GM06990 (cell line): ENCODE measurements at regions not wholly inside any gene's neighbourhood (a gene's known extent, or its start where the extent isn't known, plus 50 kb on each side); places are given as distances from the start of the nearest gene placed in this dataset.

Source experiments
- DNase-seq: peaks from one replicate; pipeline ENCODE4 v3.0.0-alpha.2; 2011; ENCODE audit not compliant: insufficient read length; ENCODE audit errors: extremely low read depth
- H3K27me3 ChIP-seq: replicated peaks from 2 replicates; pipeline ENCODE4 v1.6.0; 2011; ENCODE audit warnings: low read length; ENCODE audit not compliant: control insufficient read depth, insufficient read depth
- H3K36me3 ChIP-seq: 2 replicates; pipeline ENCODE4 v1.5.1; 2011; ENCODE audit warnings: low read length; ENCODE audit not compliant: control insufficient read depth, insufficient read depth
- H3K4me3 ChIP-seq: replicated peaks from 2 replicates; pipeline ENCODE4 v1.5.1; 2011; ENCODE audit warnings: low read depth, mild to moderate bottlenecking, control low read depth, low read length
- CTCF ChIP-seq: IDR thresholded peaks from 2 replicates; pipeline ENCODE4 v1.5.1; 2011; ENCODE audit warnings: low read length, control low read depth, mild to moderate bottlenecking, inconsistent platforms; ENCODE audit not compliant: insufficient read depth, poor library complexity, severe bottlenecking

GRCh38 chr4:82140422-82140821, 233.4 kb downstream of the HNRNPD start:
- DNase-seq = no peak
- no peak for TF ChIP-seq CTCF
- H3K4me3 ChIP-seq = no peak overlapping the region
- no peaks in the 10 kb centered on the region for H3K27me3 ChIP-seq
- H3K36me3 ChIP-seq = no peaks in the 10 kb centered on the region

GRCh38 chr4:82139287-82139686, 234.5 kb downstream of the HNRNPD start:
- no peak for DNase-seq
- no peaks in the 10 kb centered on the region for H3K36me3 ChIP-seq
- no peak for TF ChIP-seq CTCF
- H3K4me3 ChIP-seq = no peak overlapping the region
- H3K27me3 ChIP-seq = no peaks in the 10 kb centered on the region

GRCh38 chr4:82138374-82138773, 235.4 kb downstream of the HNRNPD start:
- no peaks in the 10 kb centered on the region for H3K36me3 ChIP-seq
- no peak overlapping the region for H3K4me3 ChIP-seq
- no peaks in the 10 kb centered on the region for H3K27me3 ChIP-seq
- no peak for TF ChIP-seq CTCF
- DNase-seq = no peak

DNA sequence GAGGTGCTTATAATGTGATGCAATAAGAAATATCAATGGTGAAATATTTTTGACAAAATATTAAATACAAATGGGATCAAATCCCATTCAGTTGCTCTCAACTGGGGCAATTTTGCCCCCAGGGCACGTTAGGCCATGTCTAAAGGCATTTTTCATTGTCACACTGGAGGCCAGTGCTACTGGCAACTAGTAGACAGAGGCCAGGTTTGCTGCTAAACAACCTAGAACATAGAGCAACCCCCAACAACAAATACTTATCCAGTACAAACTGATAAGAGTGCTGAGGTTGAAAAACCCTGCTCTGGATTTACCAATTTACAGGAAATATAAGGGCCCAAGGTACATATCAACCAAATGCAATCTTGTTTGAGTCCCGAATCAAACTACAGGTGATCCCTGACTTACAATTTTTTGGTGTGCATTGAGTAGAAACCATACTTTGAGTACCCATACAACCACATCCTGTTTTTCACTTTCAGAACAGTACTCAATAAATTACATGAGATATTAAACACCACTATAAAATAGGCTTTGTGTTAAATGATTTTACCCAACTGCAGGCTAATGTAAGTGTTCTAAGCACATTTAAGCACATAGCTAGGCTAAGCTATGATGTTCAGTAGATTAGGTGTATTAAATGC, 237.5 kb downstream of the HNRNPD start:
- H3K27me3 ChIP-seq = no peaks in the 10 kb centered on the region
- no peak for TF ChIP-seq CTCF
- no peak for DNase-seq

GRCh38 chr4:82128355-82128754, 245.4 kb downstream of the HNRNPD start:
- Histone ChIP-seq H3K27me3 (no peaks in the 10 kb centered on the region), H3K36me3 (no peaks in the 10 kb centered on the region), H3K4me3 (no peak overlapping the region)
- no peak for TF ChIP-seq CTCF
- DNase-seq = no peak

More for the DNA sequence above, 237.5 kb downstream of the HNRNPD start:
- no peak overlapping the region for H3K4me3 ChIP-seq
- no peaks in the 10 kb centered on the region for H3K36me3 ChIP-seq
